GM23248 (cell line): ENCODE measurements at regions not wholly inside any gene's neighbourhood (a gene's known extent, or its start where the extent isn't known, plus 50 kb on each side); places are given as distances from the start of the nearest gene placed in this dataset.

Experiments used
- DNase-seq: peaks from one replicate; pipeline ENCODE4 v3.0.0-alpha.2; 2015
- H2AFZ ChIP-seq: fragments of 200-600 bp; sonication (generic); 2 replicates; pipeline ENCODE4 v1.6.1; 2016; ENCODE audit warnings: antibody characterized with exemption
- H3F3A ChIP-seq: fragments of 200-600 bp; sonication (generic); 2 replicates; pipeline ENCODE4 v1.6.1; 2016; ENCODE audit warnings: mild to moderate bottlenecking, antibody characterized with exemption, mixed run types; ENCODE audit not compliant: insufficient read depth
- H3K27ac ChIP-seq: fragments of 200-600 bp; sonication (generic); 2 replicates; pipeline ENCODE4 v1.5.1; 2016; ENCODE audit warnings: mild to moderate bottlenecking
- H3K27me3 ChIP-seq: fragments of 200-600 bp; sonication (generic); replicated peaks from 2 replicates; pipeline ENCODE4 v1.6.1; 2016; ENCODE audit warnings: mild to moderate bottlenecking; ENCODE audit not compliant: insufficient read depth
- H3K36me3 ChIP-seq: fragments of 200-600 bp; sonication (generic); 2 replicates; pipeline ENCODE4 v1.6.1; 2016; ENCODE audit warnings: low read depth, mild to moderate bottlenecking
- H3K4me1 ChIP-seq: fragments of 200-600 bp; sonication (generic); 2 replicates; pipeline ENCODE4 v1.6.1; 2016; ENCODE audit warnings: mild to moderate bottlenecking; ENCODE audit not compliant: insufficient read depth
- H3K4me2 ChIP-seq: fragments of 200-600 bp; sonication (generic); one replicate; pipeline ENCODE4 v1.6.1; 2016; ENCODE audit warnings: mild to moderate bottlenecking; ENCODE audit not compliant: unreplicated experiment
- H3K4me3 ChIP-seq: fragments of 200-600 bp; sonication (generic); 2 replicates; pipeline ENCODE4 v1.5.1; 2016; ENCODE audit warnings: mild to moderate bottlenecking
- H3K79me2 ChIP-seq: fragments of 200-600 bp; sonication (generic); 2 replicates; pipeline ENCODE4 v1.6.1; 2016; ENCODE audit warnings: mild to moderate bottlenecking; ENCODE audit not compliant: insufficient read depth
- H3K9ac ChIP-seq: fragments of 200-600 bp; sonication (generic); 2 replicates; pipeline ENCODE4 v1.6.1; 2016; ENCODE audit warnings: mild to moderate bottlenecking
- H3K9me2 ChIP-seq: fragments of 200-600 bp; sonication (generic); 2 replicates; pipeline ENCODE4 v1.6.1; 2016; ENCODE audit warnings: mixed run types, mild to moderate bottlenecking, moderate library complexity; ENCODE audit not compliant: insufficient read depth
- H3K9me3 ChIP-seq: fragments of 200-600 bp; sonication (generic); one replicate; pipeline ENCODE4 v1.6.1; 2017; ENCODE audit warnings: low read depth
- H4K20me1 ChIP-seq: fragments of 200-600 bp; sonication (generic); 2 replicates; pipeline ENCODE4 v1.6.0; 2016; ENCODE audit not compliant: insufficient read depth
- EZH2 ChIP-seq: fragments of 200-600 bp; sonication (generic); IDR thresholded peaks from 2 replicates; pipeline ENCODE4 v1.6.1; 2018; ENCODE audit warnings: antibody characterized with exemption, mild to moderate bottlenecking; ENCODE audit not compliant: insufficient read depth, poor library complexity, severe bottlenecking
- EZH2phosphoT487 ChIP-seq: fragments of 200-600 bp; sonication (generic); IDR thresholded peaks from 2 replicates; pipeline ENCODE4 v1.6.1; 2018; ENCODE audit warnings: antibody characterized with exemption, moderate library complexity, mild to moderate bottlenecking, low read depth; ENCODE audit not compliant: insufficient read depth
- WGBS, 2 experiments: methylation state at CpG; one replicate each; pipeline ENCODE4 v1.1.6; 2015 to 2017; ENCODE audit warnings: low lambda C conversion rate in 2 of 2, low coverage in 1 of 2; ENCODE audit errors: missing lambda C conversion rate in 2 of 2; 5-methylcytosine and 5-hydroxymethylcytosine counted together
- in situ Hi-C: fragments of 300-500 bp; cut with MboI; formaldehyde crosslinking; loops from 2 replicates; pipeline ENCODE4 v1.15.0; 2020

DNA sequence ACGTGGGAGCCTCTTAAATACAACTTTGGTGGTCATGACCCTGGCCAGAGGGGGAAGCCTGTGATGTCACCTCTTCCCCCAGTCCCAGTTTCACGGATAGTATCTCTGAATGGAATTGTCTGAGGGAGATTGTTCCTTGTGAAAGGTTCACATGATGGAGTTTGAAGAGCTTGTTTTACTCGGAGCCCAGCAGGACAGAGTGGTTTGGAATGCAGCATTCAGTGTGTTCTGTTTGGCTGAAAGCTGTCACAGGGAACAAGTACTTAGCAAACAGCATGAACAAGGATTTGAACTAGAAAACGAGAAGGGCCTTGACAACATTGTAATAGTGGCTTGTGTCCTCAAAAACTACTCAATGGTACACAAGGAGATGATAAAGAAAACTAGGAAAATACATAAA lies 133.9 kb upstream of the CXorf66 start:
- Histone ChIP-seq H3K79me2 (no peaks in the 10 kb centered on the region), H3F3A (no peaks in the 10 kb centered on the region), H2AFZ (no peak overlapping the region), H3K9me3 (no peaks in the 10 kb centered on the region), H3K9me2 (no peaks in the 10 kb centered on the region), H3K9ac (no peak overlapping the region), H3K27ac (no peak overlapping the region), H3K36me3 (no peaks in the 10 kb centered on the region), H4K20me1 (no peaks in the 10 kb centered on the region), H3K4me1 (no peaks in the 10 kb centered on the region), H3K4me3 (no peak overlapping the region), H3K27me3 (no peaks in the 10 kb centered on the region), H3K4me2 (no peak overlapping the region)
- in situ Hi-C loops: no loop called here
- no peak for TF ChIP-seq EZH2phosphoT487
- no peak for TF ChIP-seq EZH2
- no peak for DNase-seq
- WGBS, 2 experiments: 14 to 18% methylated on average over 4 of the region's 4 CpGs

GRCh38 chrX:140092121-140092520 lies 126.8 kb upstream of the CXorf66 start:
- Histone ChIP-seq H3K4me1 (no peaks in the 10 kb centered on the region), H4K20me1 (no peaks in the 10 kb centered on the region), H3K9me2 (no peaks in the 10 kb centered on the region), H3K27me3 (0 out of 2 replicates have a peak, but pooled peaks cover 5% of the 10 kb centered on the region), H3K79me2 (no peaks in the 10 kb centered on the region), H3K36me3 (no peaks in the 10 kb centered on the region), H3K9me3 (no peaks in the 10 kb centered on the region), H3K4me3 (no peak overlapping the region), H3K4me2 (no peak overlapping the region), H3F3A (no peaks in the 10 kb centered on the region), H2AFZ (no peak overlapping the region), H3K9ac (no peak overlapping the region), H3K27ac (no peak overlapping the region)
- 97 to 98% methylated on average over 17 to 18 of the region's 26 CpGs for WGBS, 2 experiments
- TF ChIP-seq EZH2phosphoT487: no peak
- TF ChIP-seq EZH2: no peak
- in situ Hi-C loops: no loop called here
- no peak for DNase-seq

- Histone ChIP-seq H3K9me3 (no peaks in the 10 kb centered on the region), H2AFZ (peak overlapping the region; percentile 45; the same call in 1 of the 2 replicates), H3K4me1 (no peaks in the 10 kb centered on the region), H3K4me2 (peak overlapping the region; percentile 35), H4K20me1 (no peaks in the 10 kb centered on the region), H3K9ac (no peak overlapping the region), H3F3A (no peaks in the 10 kb centered on the region), H3K79me2 (no peaks in the 10 kb centered on the region), H3K27me3 (0 out of 2 replicates have a peak, but pooled peaks cover 5% of the 10 kb centered on the region), H3K36me3 (no peaks in the 10 kb centered on the region), H3K4me3 (peak overlapping the region; percentile 55), H3K9me2 (no peaks in the 10 kb centered on the region), H3K27ac (no peak overlapping the region)
- 0 to 4% methylated on average over 2 to 26 of the region's 88 CpGs for WGBS, 2 experiments
- peak; percentile 47 for DNase-seq
- in situ Hi-C loops: no loop called here
- TF ChIP-seq EZH2 (no peak), EZH2phosphoT487 (no peak)
Observed at GRCh38 chrX:140091125-140091886, 126.0 kb upstream of the CXorf66 start.

DNA sequence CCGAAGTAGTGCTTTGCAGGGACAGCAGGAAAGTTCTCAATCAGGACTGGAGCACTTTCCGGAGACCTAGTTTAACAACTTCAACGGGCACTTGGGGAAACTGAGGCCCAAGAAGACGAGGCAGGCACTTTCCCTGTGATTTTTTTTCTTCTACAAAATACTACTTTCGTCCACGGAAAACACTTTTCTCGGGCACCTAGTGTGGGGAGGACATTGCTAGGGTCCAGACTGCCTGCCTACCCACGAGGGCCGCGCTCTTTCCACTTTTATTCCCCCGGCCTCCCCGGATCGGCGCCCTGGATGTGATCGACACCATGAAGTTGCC lies 125.4 kb upstream of the CXorf66 start:
- no peak for TF ChIP-seq EZH2phosphoT487
- TF ChIP-seq EZH2: no peak
- Histone ChIP-seq H3K36me3 (no peaks in the 10 kb centered on the region), H4K20me1 (no peaks in the 10 kb centered on the region), H3K9me3 (no peaks in the 10 kb centered on the region), H3K27ac (no peak overlapping the region), H3K27me3 (0 out of 2 replicates have a peak, but pooled peaks cover 5% of the 10 kb centered on the region), H3K9me2 (no peaks in the 10 kb centered on the region), H3K9ac (no peak overlapping the region), H3K4me3 (peak overlapping the region; percentile 55), H2AFZ (no peak overlapping the region), H3F3A (no peaks in the 10 kb centered on the region), H3K4me2 (peak overlapping the region; percentile 28), H3K4me1 (no peaks in the 10 kb centered on the region), H3K79me2 (no peaks in the 10 kb centered on the region)
- in situ Hi-C loops: no loop called here
- no peak for DNase-seq
- 11% methylated on average over 11 to 15 of the region's 15 CpGs for WGBS, 2 experiments
